GM19395 (cell line): ENCODE measurements at regions not wholly inside any gene's neighbourhood (a gene's known extent, or its start where the extent isn't known, plus 50 kb on each side); places are given as distances from the start of the nearest gene placed in this dataset.
"Not testable (repeated sequence)": the region's sequence is repeated elsewhere in the genome, so short reads cannot be mapped to it uniquely, and the experiment has no call there.

Experiments used
- ATAC-seq: cut with Tn5 transposase; IDR thresholded peaks from one replicate; pipeline ENCODE4 v1.9.1; 2021; ENCODE audit warnings: mild to moderate bottlenecking, moderate library complexity; ENCODE audit not compliant: unreplicated experiment

DNA sequence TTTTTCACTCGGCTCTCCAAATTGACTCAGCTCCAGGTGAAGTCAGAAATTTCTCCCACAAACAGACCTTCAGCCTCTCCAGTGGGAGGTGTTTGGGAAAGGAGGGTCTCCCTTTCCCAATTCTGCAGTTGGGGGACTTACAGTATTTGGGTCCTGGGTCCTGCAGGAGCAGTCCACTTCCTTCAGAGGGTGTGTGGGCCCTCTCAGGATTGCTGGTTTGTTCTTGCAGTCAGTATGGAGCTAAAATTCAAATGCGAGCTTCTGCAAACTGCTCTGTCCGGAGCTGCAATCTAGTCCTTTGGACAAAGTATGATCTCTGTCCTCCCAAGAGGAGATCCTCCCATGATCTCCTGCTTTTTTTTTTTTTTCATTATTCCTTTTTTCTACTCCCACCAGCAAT lies 87.9 kb upstream of the MSTN start:
- no peak for ATAC-seq

DNA sequence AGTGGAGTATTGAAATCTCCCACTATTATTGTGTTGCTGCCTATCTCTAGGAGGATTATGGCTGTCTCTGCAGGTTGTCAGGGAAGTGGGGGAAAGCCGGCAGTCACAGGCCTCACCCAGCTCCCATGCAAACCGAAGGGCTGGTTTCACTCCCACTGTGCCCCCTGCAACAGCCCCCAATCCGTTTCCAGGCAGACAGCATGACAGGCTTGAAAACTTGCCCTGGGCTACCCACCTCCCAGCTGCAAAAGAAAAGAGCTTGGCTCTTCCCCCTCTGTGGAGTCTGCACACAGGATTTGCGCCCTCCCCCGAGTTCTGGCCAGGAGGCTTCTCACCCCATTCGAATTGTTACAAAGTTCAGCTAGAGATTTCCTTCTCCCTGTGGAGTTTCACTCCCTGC lies 87.4 kb upstream of the MSTN start:
- no peak for ATAC-seq

DNA sequence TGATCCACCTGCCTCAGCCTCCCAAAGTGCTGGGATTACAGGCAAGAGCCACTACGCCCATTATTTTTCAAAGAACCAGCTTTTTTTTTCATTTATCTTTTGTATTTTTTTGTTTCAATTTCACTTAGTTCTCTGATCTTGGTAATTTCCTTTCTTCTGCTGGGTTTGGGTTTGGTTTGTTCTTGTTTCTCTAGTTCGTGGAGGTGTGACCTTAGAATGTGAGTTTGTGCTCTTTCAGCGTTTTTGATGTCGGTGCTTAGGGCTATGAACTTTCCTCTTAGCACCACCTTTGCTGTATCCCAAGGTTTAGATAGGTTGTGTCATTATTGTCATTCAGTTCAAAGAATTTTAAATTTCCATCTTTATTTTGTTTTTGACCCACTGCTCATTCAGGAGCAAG lies 86.7 kb upstream of the MSTN start:
- ATAC-seq: no peak

DNA sequence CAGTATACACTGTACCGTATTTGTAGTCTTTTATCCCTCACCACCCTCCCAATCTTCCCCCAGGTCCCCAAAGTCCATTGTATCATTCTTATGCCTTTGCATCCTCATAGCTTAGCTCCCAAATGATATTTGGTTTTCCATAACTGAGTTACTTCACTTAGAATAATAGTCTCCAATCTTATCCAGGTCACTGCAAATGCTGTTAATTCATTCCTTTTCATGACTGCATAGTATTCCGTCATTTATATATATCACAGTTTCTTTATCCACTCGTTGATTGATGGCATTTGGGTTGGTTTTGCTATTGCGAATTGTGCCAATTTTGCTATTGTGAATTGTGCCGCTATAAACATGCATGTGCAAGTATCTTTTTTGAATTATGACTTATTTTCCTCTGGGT lies 83.6 kb upstream of the MSTN start:
- not testable (repeated sequence) for ATAC-seq

DNA sequence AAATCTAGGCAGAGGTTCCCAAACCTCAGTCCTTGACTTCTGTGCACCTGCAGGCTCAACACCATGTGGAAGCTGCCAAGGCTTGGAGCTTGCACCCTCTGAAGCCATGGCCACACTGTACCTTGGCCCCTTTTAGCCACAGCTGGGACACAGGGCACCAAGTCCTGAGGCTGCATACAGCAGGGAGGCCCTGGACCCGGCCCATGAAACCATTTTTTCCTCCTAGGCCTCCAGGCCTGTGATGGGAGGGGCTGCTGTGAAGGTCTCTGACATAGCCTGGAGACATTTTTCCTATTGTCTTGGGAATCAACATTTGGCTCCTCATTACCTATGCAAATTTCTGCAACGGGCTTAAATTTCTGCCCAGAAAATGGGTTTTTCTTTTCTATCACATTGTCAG lies 77.9 kb upstream of the MSTN start:
- ATAC-seq: not testable (repeated sequence)

DNA sequence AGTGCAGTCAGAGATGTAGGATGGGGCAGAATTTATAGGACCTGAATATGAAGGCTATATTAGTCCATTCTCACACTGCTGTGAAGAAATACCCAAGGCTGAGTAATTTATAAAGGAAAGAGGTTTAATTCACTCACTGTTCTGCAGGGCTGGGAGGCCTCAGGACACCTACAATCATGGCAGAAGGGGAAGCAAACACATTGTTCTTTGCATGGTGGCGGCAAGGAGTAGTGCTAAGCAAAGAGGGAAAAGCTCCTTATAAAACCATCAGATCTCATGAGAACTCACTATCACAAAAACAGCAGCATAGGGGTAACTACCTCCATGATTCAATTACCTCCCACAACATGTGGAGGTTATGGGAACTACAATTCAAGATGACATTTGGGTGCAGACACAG lies 76.8 kb upstream of the MSTN start:
- no peak for ATAC-seq

DNA sequence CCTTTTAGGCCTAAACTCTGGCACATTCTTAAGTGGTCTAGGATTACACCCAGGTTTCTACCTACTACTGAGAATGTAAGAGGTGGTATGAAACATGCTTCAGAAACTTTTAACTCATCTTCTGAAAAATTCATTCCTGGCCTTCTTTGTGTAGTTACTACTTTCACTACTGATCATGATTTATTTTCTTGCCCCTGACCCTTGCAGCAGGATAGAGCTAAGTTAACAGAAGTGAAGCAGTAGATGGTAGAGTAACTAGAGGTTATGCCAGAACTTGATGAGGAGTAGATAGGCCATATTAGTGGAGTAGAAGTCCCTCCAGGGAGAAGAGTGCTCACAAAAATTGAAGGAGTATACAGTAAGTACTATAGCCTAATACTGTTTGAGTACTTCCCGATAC lies 75.5 kb upstream of the MSTN start:
- ATAC-seq: no peak

DNA sequence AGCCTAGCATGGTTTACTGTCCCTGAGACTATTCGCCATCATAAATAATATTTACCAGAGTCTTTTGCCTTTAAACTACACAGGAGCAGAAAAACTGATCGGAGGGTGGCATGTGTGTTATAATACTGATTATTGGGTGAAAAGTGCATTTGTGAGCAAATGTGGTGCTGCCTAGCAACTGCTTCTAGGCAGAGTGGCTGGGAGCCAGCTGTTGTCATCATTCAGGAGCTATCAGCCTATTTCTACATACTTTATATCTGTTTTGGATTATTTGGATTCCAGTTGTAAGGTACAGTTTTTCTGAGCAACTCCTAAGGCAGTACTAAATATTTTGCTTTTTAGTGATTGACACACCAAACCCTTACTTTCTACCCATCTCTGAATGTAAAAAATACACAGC lies 75.0 kb upstream of the MSTN start:
- no peak for ATAC-seq

DNA sequence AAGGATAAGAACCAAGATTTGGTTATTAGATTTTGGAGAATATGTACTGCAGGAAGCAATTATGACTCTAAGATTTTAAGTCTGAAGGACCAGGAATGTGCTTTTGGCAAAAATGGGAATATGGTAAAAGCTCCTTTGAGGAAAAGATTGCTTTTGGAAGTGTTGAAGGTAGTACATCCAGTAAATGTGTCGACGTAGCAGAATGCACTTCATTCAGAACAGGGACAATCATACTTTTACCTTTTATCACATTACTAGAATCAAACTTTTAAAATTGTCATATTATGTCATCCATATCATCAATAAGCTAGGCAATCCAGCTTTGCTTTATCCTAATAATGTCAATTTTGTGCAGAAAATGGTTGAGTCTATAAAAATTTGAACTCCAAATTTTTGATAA lies 74.3 kb upstream of the MSTN start:
- no peak for ATAC-seq

DNA sequence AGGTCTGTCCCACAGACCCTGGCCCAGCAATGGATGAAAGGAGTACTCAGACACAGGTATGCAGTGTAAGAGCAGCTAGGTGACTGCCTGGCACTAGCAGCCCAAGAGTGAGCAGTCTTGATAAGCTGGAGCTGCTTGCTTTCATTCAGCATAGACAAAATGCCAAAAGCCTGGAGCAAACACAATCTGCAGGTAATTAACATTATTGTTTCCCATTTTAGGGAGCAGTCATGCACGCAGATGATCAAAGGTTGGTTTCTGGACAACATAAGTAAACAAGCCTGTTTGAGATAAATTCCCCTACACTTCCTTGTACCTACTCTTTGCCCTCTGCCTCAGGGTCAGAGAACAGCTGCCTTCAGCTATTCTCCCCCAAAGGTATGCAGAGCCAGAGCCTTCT lies 73.7 kb upstream of the MSTN start:
- no peak for ATAC-seq

DNA sequence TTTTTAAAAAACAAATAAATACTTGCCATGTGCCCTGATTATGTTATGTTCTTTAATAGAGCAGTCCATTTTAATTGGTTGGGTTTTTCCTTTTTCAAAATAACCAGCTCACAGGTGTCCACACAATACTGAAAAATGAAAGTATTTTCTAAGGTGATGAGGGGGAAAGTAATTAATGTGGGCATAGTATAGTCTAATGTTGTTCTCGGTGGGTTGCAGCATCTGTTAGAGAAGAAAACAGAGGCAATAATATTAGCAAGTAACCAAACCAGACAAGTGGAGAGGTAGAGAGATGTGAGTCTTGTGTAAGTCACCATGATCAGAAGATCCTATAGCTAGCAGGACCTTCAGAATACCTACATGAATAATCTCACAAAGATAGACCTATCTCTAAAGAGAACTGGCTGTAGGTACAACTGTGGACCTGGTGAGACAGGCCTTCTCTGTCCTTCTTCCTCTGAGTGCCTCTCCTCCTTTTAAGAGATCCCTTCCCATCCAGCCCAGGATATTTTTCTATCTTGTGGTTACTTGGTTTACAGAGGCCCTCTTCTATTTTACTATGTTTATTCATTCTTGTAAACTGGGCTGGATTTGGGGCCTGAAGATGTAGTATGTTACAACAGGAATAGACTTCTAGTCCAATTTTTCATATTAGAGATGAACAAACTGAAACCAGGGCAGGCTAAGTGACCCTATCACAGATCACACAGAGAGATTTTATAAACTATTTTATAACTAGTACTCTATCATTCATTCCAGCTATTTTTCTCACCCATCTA lies 67.1 kb upstream of the MSTN start:
- ATAC-seq: no peak

DNA sequence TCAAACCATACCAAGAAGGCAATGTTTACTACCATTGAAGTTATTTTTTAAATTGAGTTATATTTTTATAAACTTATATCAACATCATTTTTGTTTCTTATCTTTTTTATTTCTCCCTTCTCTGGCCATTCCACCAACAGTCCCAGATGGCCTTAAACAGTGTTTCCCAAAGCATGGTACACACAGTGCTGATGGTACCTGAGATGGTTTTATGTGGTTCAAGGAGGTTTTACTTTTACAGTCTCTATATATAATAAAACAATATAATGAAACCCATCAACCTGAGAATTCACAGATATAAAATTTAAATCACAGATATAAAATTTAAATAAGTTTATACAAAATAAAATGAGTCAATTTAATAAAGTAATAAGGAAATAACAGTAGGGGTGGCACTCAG lies 65.1 kb upstream of the MSTN start:
- no peak for ATAC-seq

DNA sequence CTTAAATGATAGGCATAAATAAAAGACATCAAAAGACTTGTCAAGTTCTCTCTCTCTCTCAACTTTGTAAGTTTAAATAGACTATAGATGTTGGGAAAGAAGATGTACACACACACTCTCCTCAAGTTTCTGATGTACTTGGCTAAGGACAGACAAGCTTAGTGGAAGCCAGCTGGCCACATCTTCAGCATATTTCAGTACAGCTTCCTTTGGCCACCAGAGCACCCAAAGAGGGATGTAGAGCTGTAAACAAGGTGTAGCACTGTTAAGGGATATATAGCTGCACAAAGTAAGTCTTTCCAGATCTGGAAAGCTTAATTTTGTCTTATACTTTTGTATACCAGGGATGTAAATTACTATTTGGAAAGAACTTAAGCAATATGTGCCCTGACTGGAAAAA lies 64.3 kb upstream of the MSTN start:
- no peak for ATAC-seq

DNA sequence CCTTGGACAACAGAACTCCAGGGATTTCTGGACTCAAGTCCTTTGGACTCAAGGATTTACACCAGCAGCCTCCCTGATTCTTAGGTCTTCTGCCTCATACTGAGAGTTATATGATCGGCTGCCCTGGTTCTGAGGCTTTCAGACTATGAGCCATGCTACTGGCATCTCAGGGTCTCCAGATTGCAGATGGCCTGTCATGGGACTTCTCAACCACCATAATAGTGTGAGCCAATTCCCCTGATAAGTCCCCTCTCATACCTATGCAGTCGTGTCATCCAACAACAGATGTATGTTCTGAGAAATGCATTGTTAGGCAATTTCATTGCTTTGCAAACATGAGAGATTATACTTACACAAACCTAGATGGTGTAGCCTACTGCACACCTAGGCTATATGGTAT lies 61.4 kb upstream of the MSTN start:
- ATAC-seq: no peak

DNA sequence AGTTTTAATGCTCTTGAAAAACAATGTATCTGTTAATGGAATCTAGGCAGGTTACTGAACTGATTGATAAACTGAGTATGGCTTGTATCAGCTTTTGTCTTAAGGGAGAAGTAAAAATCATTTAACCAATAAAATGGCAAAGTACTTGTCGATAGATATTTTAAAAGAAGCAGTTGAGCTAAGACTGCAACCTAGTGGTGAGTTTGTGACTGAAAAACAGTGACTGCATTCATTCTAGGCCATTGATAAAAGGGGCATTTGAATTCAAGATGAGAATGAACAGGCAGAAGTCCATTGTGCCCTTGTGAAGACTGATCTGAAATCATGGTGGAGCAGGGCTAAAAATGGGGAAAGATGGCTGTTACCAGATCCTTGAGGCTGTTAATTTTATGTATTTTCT lies 59.4 kb upstream of the MSTN start:
- ATAC-seq: peak; percentile 69

DNA sequence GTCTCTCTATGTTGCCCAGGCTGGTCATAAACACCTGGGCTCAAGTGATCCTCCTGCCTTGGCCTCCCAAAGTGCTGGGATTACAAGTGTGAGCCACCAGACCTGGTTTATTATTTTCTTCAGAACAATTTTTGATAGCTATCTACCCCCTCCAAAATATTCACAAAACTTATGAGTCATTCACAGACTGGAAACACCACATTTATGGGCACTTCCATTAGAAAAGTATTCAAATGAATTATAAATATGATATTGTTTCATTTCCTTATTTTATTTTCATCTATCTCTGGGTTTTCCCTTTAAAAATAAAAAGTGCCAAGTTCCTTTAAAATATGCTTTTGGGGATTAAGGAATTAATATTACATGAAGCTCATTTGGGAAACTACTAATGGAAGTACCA lies 58.8 kb upstream of the MSTN start:
- no peak for ATAC-seq

DNA sequence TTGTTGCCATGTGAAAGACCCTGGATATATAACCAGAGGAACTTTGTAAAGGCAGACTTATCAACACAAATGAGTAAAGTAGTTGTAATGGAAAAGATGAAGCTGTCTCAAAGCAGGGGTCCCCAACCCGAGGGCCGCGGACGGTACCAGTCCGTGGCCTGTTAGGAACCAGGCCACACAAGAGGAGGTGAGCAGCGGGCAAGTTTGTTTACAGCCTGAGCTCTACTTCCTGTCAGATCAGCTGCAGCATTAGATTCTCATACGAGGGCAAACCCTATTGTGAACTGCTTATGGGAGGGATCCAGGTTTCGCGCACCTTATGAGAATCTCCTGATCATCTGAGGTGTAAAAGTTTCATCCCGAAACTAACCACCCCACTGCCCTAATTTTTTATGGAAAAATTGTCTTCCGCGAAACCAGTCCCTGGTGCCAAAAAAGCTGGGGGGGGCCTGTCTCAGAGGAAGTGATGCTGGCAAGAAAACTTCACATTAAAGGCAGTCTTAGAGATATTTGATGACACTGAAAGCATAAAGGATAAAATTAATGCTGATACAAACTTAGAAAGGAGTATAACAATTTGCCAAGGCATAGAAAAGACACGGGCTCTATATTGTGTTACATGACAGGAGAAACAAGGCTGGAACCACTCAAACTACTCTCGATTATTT lies 57.5 kb upstream of the MSTN start:
- ATAC-seq: no peak

DNA sequence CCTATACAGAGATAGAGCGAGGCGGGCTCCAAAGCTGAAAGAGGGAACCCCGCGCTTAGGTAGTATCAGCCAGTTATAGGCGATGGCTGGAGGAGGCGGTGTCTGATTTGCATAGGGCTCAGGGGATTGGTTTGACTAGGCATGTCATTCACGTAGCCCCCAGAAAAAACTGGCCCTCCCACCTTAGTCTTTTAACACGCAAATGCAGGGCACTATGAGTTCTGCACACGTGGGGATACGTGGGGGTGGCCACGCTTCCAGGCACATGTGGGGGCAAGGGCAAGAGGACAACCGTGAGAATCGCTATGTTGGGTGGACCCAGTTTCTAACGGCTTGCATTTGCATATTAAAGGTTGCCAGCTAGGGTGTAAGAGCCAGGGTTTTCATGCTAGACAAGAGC lies 56.7 kb upstream of the MSTN start:
- no peak for ATAC-seq

DNA sequence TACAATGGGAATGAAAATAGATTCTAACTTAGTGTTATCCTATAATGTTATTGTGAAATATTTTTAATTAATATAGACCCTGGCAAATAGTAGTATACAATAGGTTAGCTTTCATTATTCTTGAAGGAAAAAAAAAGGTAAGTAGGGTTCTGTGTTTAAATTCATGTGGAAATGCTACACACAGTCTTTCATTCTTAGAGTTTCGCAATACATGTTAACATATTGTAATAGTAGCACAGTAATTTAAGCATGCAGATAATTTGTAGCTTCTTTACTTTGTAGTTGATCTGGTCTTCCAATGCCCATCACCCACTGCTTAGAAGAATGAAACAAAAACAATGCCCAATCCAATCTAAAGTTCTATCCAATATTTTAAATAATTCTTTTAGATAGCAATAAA lies 54.8 kb upstream of the MSTN start:
- no peak for ATAC-seq

DNA sequence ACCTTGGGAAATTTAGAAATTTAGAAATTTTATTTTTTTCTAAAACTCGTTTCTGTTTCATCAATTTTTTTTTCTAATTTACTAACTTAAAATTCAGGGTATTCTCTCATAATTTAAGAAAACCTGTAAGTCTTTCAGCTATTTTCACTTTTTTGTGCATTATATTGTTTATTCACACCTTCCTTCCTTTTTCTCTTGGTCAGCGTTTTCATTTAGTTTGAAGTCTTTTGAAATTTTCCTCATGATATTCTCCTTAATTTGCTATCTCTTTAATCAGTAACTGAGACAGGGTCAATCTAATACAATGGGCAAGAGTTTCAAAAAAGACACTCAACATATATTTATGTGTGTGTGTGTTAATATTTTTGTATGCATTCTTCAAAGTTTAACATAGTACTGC lies 50.5 kb upstream of the MSTN start:
- ATAC-seq: no peak
